BLaER1 (cell line): ENCODE measurements at regions not wholly inside any gene's neighbourhood (a gene's known extent, or its start where the extent isn't known, plus 50 kb on each side); places are given as distances from the start of the nearest gene placed in this dataset.

ENCODE experiments used
- H3K27ac ChIP-seq: shearing (Covaris generic); formaldehyde crosslinking; 2 replicates; pipeline ENCODE4 v1.8.1; 2022
- H3K27me3 ChIP-seq: shearing (Covaris generic); formaldehyde crosslinking; 2 replicates; pipeline ENCODE4 v1.8.1; 2022
- H3K36me3 ChIP-seq: shearing (Covaris generic); formaldehyde crosslinking; 2 replicates; pipeline ENCODE4 v1.8.1; 2022
- H3K4me1 ChIP-seq: shearing (Covaris generic); formaldehyde crosslinking; 2 replicates; pipeline ENCODE4 v1.8.1; 2022
- H3K4me2 ChIP-seq: shearing (Covaris generic); formaldehyde crosslinking; 2 replicates; pipeline ENCODE4 v1.8.1; 2022
- H3K4me3 ChIP-seq: shearing (Covaris generic); formaldehyde crosslinking; 2 replicates; pipeline ENCODE4 v1.8.1; 2022
- H3K9ac ChIP-seq: shearing (Covaris generic); formaldehyde crosslinking; 2 replicates; pipeline ENCODE4 v1.8.1; 2022
- H3K9me3 ChIP-seq: shearing (Covaris generic); formaldehyde crosslinking; 2 replicates; pipeline ENCODE4 v1.8.1; 2022
- H4K20me1 ChIP-seq: shearing (Covaris generic); formaldehyde crosslinking; 2 replicates; pipeline ENCODE4 v1.8.1; 2022
- Cebpa-rat ChIP-seq: shearing (Covaris generic); IDR thresholded peaks from 2 replicates; pipeline ENCODE4 v1.8.1; 2022

DNA sequence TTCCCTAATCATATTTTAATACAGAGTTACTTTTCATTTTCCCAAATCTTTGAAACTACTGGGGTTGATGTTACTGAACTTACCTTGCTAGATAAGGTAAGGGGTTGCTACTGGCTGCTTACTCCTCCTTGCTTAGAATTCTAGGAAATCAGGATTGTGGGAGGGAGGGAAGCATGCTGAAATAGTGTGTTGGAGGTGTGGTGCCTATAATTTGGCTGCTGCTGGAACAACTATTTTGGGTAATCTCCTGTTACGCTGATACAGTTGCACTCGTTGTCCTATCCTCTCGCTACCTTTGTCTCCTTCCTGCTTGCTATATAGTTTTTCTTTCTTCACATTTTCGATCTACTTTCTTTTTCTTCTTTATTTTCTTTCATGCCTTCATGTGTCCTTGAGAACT, 83.7 kb downstream of the BMP2 start:
- TF ChIP-seq Cebpa-rat, result no peak

GRCh38 chr20:6852478-6852877, 85.0 kb downstream of the BMP2 start:
- H3K4me1 ChIP-seq, result no peaks in the 10 kb centered on the region
- no peak overlapping the region for H3K4me2 ChIP-seq
- H3K27me3 ChIP-seq, result no peaks in the 10 kb centered on the region
- no peaks in the 10 kb centered on the region for H3K36me3 ChIP-seq
- H3K9me3 ChIP-seq, result no peaks in the 10 kb centered on the region
- no peak overlapping the region for H3K27ac ChIP-seq
- TF ChIP-seq Cebpa-rat, result no peak
- H3K4me3 ChIP-seq, result no peak overlapping the region
- H4K20me1 ChIP-seq, result no peaks in the 10 kb centered on the region
- H3K9ac ChIP-seq, result no peak overlapping the region

More for the DNA sequence above, 83.7 kb downstream of the BMP2 start:
- Histone ChIP-seq H3K4me3 (no peak overlapping the region), H3K27ac (no peak overlapping the region), H4K20me1 (no peaks in the 10 kb centered on the region), H3K4me2 (no peak overlapping the region), H3K9ac (no peak overlapping the region), H3K4me1 (no peaks in the 10 kb centered on the region), H3K36me3 (no peaks in the 10 kb centered on the region), H3K27me3 (no peaks in the 10 kb centered on the region), H3K9me3 (no peaks in the 10 kb centered on the region)

- no peak for TF ChIP-seq Cebpa-rat
- Histone ChIP-seq H3K27me3 (no peaks in the 10 kb centered on the region), H3K36me3 (no peaks in the 10 kb centered on the region), H3K4me3 (no peak overlapping the region), H3K4me2 (no peak overlapping the region), H3K27ac (no peak overlapping the region), H4K20me1 (no peaks in the 10 kb centered on the region), H3K9ac (no peak overlapping the region), H3K4me1 (no peaks in the 10 kb centered on the region), H3K9me3 (no peaks in the 10 kb centered on the region)
Observed at GRCh38 chr20:6855104-6855503, 87.6 kb downstream of the BMP2 start.

DNA sequence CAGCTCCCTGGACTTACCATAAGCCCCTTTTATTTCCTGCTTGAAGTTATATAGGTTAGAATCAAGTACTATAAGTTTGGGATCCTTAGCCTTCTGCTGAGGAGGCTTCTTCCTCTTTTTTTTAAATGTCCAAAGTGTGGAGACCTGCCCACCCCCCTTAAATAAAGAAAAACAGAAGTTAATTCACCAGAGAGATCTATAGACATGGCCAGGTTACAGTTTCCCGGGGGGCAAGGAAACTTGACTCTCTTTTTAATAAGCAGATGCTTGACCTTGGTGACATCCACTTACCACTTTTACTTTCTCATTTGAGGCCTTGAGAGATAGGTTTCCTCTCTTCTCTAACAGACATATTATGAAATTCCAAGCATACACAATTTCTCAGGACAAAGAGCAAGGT, 88.3 kb downstream of the BMP2 start:
- Histone ChIP-seq H3K4me1 (no peaks in the 10 kb centered on the region), H3K4me3 (no peak overlapping the region), H3K9me3 (no peaks in the 10 kb centered on the region), H3K9ac (no peak overlapping the region), H3K36me3 (no peaks in the 10 kb centered on the region), H3K4me2 (no peak overlapping the region), H4K20me1 (no peaks in the 10 kb centered on the region), H3K27ac (no peak overlapping the region), H3K27me3 (no peaks in the 10 kb centered on the region)
- TF ChIP-seq Cebpa-rat, result no peak

GRCh38 chr20:6857927-6858326, 90.4 kb downstream of the BMP2 start:
- Histone ChIP-seq H3K9me3 (no peaks in the 10 kb centered on the region), H3K9ac (no peak overlapping the region), H4K20me1 (no peaks in the 10 kb centered on the region), H3K27ac (no peak overlapping the region), H3K36me3 (no peaks in the 10 kb centered on the region), H3K27me3 (no peaks in the 10 kb centered on the region), H3K4me3 (no peak overlapping the region), H3K4me2 (no peak overlapping the region), H3K4me1 (no peaks in the 10 kb centered on the region)
- TF ChIP-seq Cebpa-rat, result no peak

DNA sequence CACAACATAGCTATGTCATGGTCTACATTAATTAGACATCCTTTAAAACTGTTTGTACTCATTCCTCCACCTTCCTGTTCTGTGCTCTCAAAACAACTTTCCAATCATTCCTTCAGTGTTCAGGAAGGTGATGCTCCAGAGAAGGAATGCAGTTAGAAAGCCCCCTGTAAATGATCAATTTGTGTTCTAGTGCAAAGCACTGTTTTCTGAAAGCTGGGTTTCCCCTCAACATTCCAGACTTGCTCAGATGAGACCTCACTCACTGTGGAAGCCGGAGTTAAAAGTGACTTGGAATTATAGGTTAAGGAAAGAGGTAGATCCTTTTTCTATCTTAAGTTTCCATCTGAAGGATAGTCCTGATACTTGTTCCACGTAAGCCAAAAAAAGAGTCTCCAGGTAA, 95.9 kb downstream of the BMP2 start:
- H3K27ac ChIP-seq, result no peak overlapping the region
- H4K20me1 ChIP-seq, result no peaks in the 10 kb centered on the region
- no peaks in the 10 kb centered on the region for H3K9me3 ChIP-seq
- H3K27me3 ChIP-seq, result no peaks in the 10 kb centered on the region
- H3K9ac ChIP-seq, result no peak overlapping the region
- no peaks in the 10 kb centered on the region for H3K36me3 ChIP-seq
- no peak overlapping the region for H3K4me3 ChIP-seq
- H3K4me2 ChIP-seq, result no peak overlapping the region
- no peak for TF ChIP-seq Cebpa-rat
- no peaks in the 10 kb centered on the region for H3K4me1 ChIP-seq

- Histone ChIP-seq H3K9me3 (no peaks in the 10 kb centered on the region), H3K4me1 (no peaks in the 10 kb centered on the region), H3K36me3 (no peaks in the 10 kb centered on the region), H3K4me3 (no peak overlapping the region), H3K27ac (no peak overlapping the region), H3K27me3 (no peaks in the 10 kb centered on the region), H3K9ac (no peak overlapping the region), H3K4me2 (no peak overlapping the region), H4K20me1 (no peaks in the 10 kb centered on the region)
- TF ChIP-seq Cebpa-rat, result no peak
Observed at GRCh38 chr20:6863798-6864201, 96.3 kb downstream of the BMP2 start.

- no peak overlapping the region for H3K4me3 ChIP-seq
- H3K4me2 ChIP-seq, result no peak overlapping the region
- H3K27ac ChIP-seq, result no peak overlapping the region
- H4K20me1 ChIP-seq, result no peaks in the 10 kb centered on the region
- no peaks in the 10 kb centered on the region for H3K36me3 ChIP-seq
- no peak for TF ChIP-seq Cebpa-rat
- H3K9ac ChIP-seq, result no peak overlapping the region
- H3K9me3 ChIP-seq, result no peaks in the 10 kb centered on the region
- H3K4me1 ChIP-seq, result no peaks in the 10 kb centered on the region
- no peaks in the 10 kb centered on the region for H3K27me3 ChIP-seq
Observed at GRCh38 chr20:6864740-6865139, 97.3 kb downstream of the BMP2 start.

- no peaks in the 10 kb centered on the region for H3K9me3 ChIP-seq
- no peaks in the 10 kb centered on the region for H4K20me1 ChIP-seq
- TF ChIP-seq Cebpa-rat, result no peak
- H3K36me3 ChIP-seq, result no peaks in the 10 kb centered on the region
- H3K4me3 ChIP-seq, result no peak overlapping the region
- H3K4me2 ChIP-seq, result no peak overlapping the region
- no peaks in the 10 kb centered on the region for H3K4me1 ChIP-seq
- no peaks in the 10 kb centered on the region for H3K27me3 ChIP-seq
- no peak overlapping the region for H3K27ac ChIP-seq
- H3K9ac ChIP-seq, result no peak overlapping the region
Observed at GRCh38 chr20:6866741-6867140, 99.3 kb downstream of the BMP2 start.

GRCh38 chr20:6868861-6869260, 101.4 kb downstream of the BMP2 start:
- Histone ChIP-seq H3K36me3 (no peaks in the 10 kb centered on the region), H4K20me1 (no peaks in the 10 kb centered on the region), H3K4me2 (no peak overlapping the region), H3K9ac (no peak overlapping the region), H3K4me1 (no peaks in the 10 kb centered on the region), H3K27ac (no peak overlapping the region), H3K27me3 (no peaks in the 10 kb centered on the region), H3K4me3 (no peak overlapping the region), H3K9me3 (no peaks in the 10 kb centered on the region)
- no peak for TF ChIP-seq Cebpa-rat

DNA sequence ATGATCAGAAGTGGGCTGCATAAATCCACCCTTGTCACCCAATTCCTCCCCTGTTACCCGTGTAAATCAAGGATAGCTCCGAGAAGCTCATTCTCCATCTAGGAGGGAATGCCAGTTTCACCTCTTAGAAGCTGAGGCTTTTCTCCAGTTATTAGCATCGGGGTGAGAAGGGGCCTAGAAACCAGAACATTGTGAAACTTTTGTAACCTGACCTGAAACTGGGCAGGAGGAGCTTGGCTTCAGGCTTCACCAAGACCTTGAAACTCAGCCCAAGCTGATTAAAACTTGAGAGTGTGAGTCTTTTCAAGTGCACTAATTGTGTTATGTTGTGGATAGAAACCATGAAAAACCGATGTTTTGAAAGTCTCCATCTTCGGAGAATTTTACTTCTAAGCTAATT, 103.1 kb downstream of the BMP2 start:
- no peak for TF ChIP-seq Cebpa-rat
- Histone ChIP-seq H3K27me3 (no peaks in the 10 kb centered on the region), H3K4me3 (no peak overlapping the region), H3K36me3 (no peaks in the 10 kb centered on the region), H3K4me2 (no peak overlapping the region), H4K20me1 (no peaks in the 10 kb centered on the region), H3K4me1 (no peaks in the 10 kb centered on the region), H3K9ac (no peak overlapping the region), H3K27ac (no peak overlapping the region), H3K9me3 (no peaks in the 10 kb centered on the region)
